Mesendoderm (in vitro differentiated cells): ENCODE measurements at regions not wholly inside any gene's neighbourhood (a gene's known extent, or its start where the extent isn't known, plus 50 kb on each side); places are given as distances from the start of the nearest gene placed in this dataset.
"Not testable (repeated sequence)": the region's sequence is repeated elsewhere in the genome, so short reads cannot be mapped to it uniquely, and the experiment has no call there.

ENCODE experiments used
- DNase-seq: peaks from one replicate; pipeline ENCODE4 v3.0.0; 2013
- H2AK5ac ChIP-seq: 2 replicates; pipeline ENCODE4 v1.6.1; 2013; ENCODE audit warnings: low read length, inconsistent platforms
- H2BK120ac ChIP-seq: 2 replicates; pipeline ENCODE4 v1.6.1; 2013; ENCODE audit warnings: low read depth, mild to moderate bottlenecking, low read length, moderate library complexity, mixed read lengths
- H2BK15ac ChIP-seq: replicated peaks from 2 replicates; pipeline ENCODE4 v1.6.1; 2013; ENCODE audit warnings: low read depth, mild to moderate bottlenecking, moderate library complexity
- H2BK5ac ChIP-seq: 2 replicates; pipeline ENCODE4 v1.6.1; 2013; ENCODE audit warnings: low read length, inconsistent platforms
- H3K18ac ChIP-seq: 2 replicates; pipeline ENCODE4 v1.6.1; 2013; ENCODE audit warnings: mild to moderate bottlenecking, low read length, mixed read lengths
- H3K23ac ChIP-seq: one replicate; pipeline ENCODE4 v1.6.1; 2013; ENCODE audit warnings: low read length
- H3K27ac ChIP-seq: 2 replicates; pipeline ENCODE4 v1.5.1; 2013; ENCODE audit warnings: low read depth, mild to moderate bottlenecking, inconsistent platforms, low read length, moderate library complexity
- H3K27me3 ChIP-seq: 2 replicates; pipeline ENCODE4 v1.6.1; 2013; ENCODE audit warnings: low read length, control low read depth, mild to moderate bottlenecking, inconsistent platforms; ENCODE audit not compliant: insufficient read depth, poor library complexity
- H3K36me3 ChIP-seq: 2 replicates; pipeline ENCODE4 v1.6.1; 2013; ENCODE audit warnings: low read length, inconsistent platforms; ENCODE audit not compliant: control insufficient read depth, insufficient read depth
- H3K4ac ChIP-seq: one replicate; pipeline ENCODE4 v1.6.1; 2013; ENCODE audit warnings: low read depth, mild to moderate bottlenecking, low read length, moderate library complexity
- H3K4me1 ChIP-seq: 2 replicates; pipeline ENCODE4 v1.6.1; 2013; ENCODE audit warnings: low read depth, low read length, inconsistent platforms; ENCODE audit not compliant: control insufficient read depth
- H3K4me2 ChIP-seq: 2 replicates; pipeline ENCODE4 v1.6.1; 2013; ENCODE audit warnings: low read length
- H3K4me3 ChIP-seq: 2 replicates; pipeline ENCODE4 v1.5.1; 2013; ENCODE audit warnings: mild to moderate bottlenecking, low read length
- H3K56ac ChIP-seq: one replicate; pipeline ENCODE4 v1.6.1; 2013; ENCODE audit warnings: low read length
- H3K79me1 ChIP-seq: 2 replicates; pipeline ENCODE4 v1.6.1; 2013; ENCODE audit warnings: low read length, inconsistent platforms
- H3K79me2 ChIP-seq: 2 replicates; pipeline ENCODE4 v1.6.1; 2013; ENCODE audit warnings: mild to moderate bottlenecking, low read length; ENCODE audit not compliant: control insufficient read depth, insufficient read depth
- H3K9ac ChIP-seq: 2 replicates; pipeline ENCODE4 v1.6.1; 2013; ENCODE audit warnings: low read length, inconsistent platforms
- H4K5ac ChIP-seq: one replicate; pipeline ENCODE4 v1.6.1; 2013; ENCODE audit warnings: low read length
- H4K8ac ChIP-seq: one replicate; pipeline ENCODE4 v1.6.1; 2013; ENCODE audit warnings: low read depth, mild to moderate bottlenecking, control low read depth, low read length, moderate library complexity
- WGBS: extraction: QIAGEN DNeasy Blood & Tissue Kit; methylation state at CpG from one replicate; pipeline ENCODE4 v1.1.7; 2013; ENCODE audit warnings: low lambda C conversion rate, missing lambda C conversion rate; ENCODE audit not compliant: insufficient coverage; ENCODE audit errors: extremely low coverage; 5-methylcytosine and 5-hydroxymethylcytosine counted together

- H3K4me3 ChIP-seq, result no peak overlapping the region
Observed at GRCh38 chr5:163321511-163321910, 115.9 kb upstream of the CCNG1 start.

GRCh38 chr5:163330723-163331668, 106.4 kb upstream of the CCNG1 start:
- Histone ChIP-seq H3K18ac (no peak overlapping the region), H3K9ac (no peak overlapping the region), H2AK5ac (no peak overlapping the region), H2BK120ac (no peak overlapping the region), H3K27me3 (no peaks in the 10 kb centered on the region), H3K79me1 (no peaks in the 10 kb centered on the region), H3K4me3 (no peak overlapping the region), H3K23ac (no peak overlapping the region), H4K5ac (no peak overlapping the region), H3K4me2 (no peak overlapping the region), H3K4me1 (no peaks in the 10 kb centered on the region), H3K56ac (no peak overlapping the region), H3K4ac (no peak overlapping the region), H3K27ac (no peak overlapping the region), H3K79me2 (no peaks in the 10 kb centered on the region), H2BK5ac (no peak overlapping the region), H3K36me3 (no peaks in the 10 kb centered on the region), H4K8ac (no peak overlapping the region), H2BK15ac (no peak overlapping the region)
- peak; percentile 13 for DNase-seq
- WGBS, result no CpG with 5 or more reads among the region's 9 CpGs

More at GRCh38 chr5:163321511-163321910, 115.9 kb upstream of the CCNG1 start:
- H3K79me2 ChIP-seq, result no peaks in the 10 kb centered on the region
- no peak overlapping the region for H4K5ac ChIP-seq
- H4K8ac ChIP-seq, result no peak overlapping the region
- H3K56ac ChIP-seq, result no peak overlapping the region
- no peak overlapping the region for H3K23ac ChIP-seq
- no peak overlapping the region for H3K27ac ChIP-seq
- H2BK120ac ChIP-seq, result no peak overlapping the region
- H3K9ac ChIP-seq, result no peak overlapping the region
- H3K79me1 ChIP-seq, result no peaks in the 10 kb centered on the region
- H3K4me1 ChIP-seq, result no peaks in the 10 kb centered on the region
- H2BK15ac ChIP-seq, result no peak overlapping the region
- H2AK5ac ChIP-seq, result no peak overlapping the region
- WGBS, result no CpG with 5 or more reads among the region's 2 CpGs
- no peak overlapping the region for H3K4ac ChIP-seq
- no peak overlapping the region for H3K18ac ChIP-seq
- no peak for DNase-seq
- H2BK5ac ChIP-seq, result no peak overlapping the region
- no peaks in the 10 kb centered on the region for H3K36me3 ChIP-seq
- H3K4me2 ChIP-seq, result no peak overlapping the region
- H3K27me3 ChIP-seq, result no peaks in the 10 kb centered on the region

GRCh38 chr5:163336074-163336473, 101.3 kb upstream of the CCNG1 start:
- H3K36me3 ChIP-seq, H3K9ac ChIP-seq, H3K18ac ChIP-seq, H2BK5ac ChIP-seq, H2BK15ac ChIP-seq, H3K79me1 ChIP-seq, H3K27ac ChIP-seq, DNase-seq, H3K56ac ChIP-seq, H3K23ac ChIP-seq, H3K4me1 ChIP-seq, H4K8ac ChIP-seq, H4K5ac ChIP-seq, H3K79me2 ChIP-seq, H3K4me2 ChIP-seq, H3K4ac ChIP-seq, H2AK5ac ChIP-seq, H3K27me3 ChIP-seq, H3K4me3 ChIP-seq, H2BK120ac ChIP-seq: not testable (repeated sequence)
- no CpG with 5 or more reads among the region's 5 CpGs for WGBS

GRCh38 chr5:163339148-163339547, 98.2 kb upstream of the CCNG1 start:
- H3K27me3 ChIP-seq, result no peaks in the 10 kb centered on the region
- no peak for DNase-seq
- no peak overlapping the region for H3K4me2 ChIP-seq
- no peak overlapping the region for H3K4me3 ChIP-seq
- no peaks in the 10 kb centered on the region for H3K36me3 ChIP-seq
- H4K8ac ChIP-seq, result no peak overlapping the region
- H2AK5ac ChIP-seq, result no peak overlapping the region
- no peaks in the 10 kb centered on the region for H3K79me1 ChIP-seq
- H3K4ac ChIP-seq, result no peak overlapping the region
- no peak overlapping the region for H3K23ac ChIP-seq
- H2BK15ac ChIP-seq, result no peak overlapping the region
- no peaks in the 10 kb centered on the region for H3K79me2 ChIP-seq
- no peaks in the 10 kb centered on the region for H3K4me1 ChIP-seq
- H3K9ac ChIP-seq, result no peak overlapping the region
- no peak overlapping the region for H3K27ac ChIP-seq
- H2BK120ac ChIP-seq, result no peak overlapping the region
- H3K18ac ChIP-seq, result no peak overlapping the region
- no peak overlapping the region for H4K5ac ChIP-seq
- WGBS, result no CpG with 5 or more reads among the region's 3 CpGs
- H3K56ac ChIP-seq, result no peak overlapping the region
- no peak overlapping the region for H2BK5ac ChIP-seq

- H3K4me3 ChIP-seq, H3K27me3 ChIP-seq: not testable (repeated sequence)
Observed at GRCh38 chr5:163340378-163340777, 97.0 kb upstream of the CCNG1 start.

More at GRCh38 chr5:163340378-163340777, 97.0 kb upstream of the CCNG1 start:
- not testable (repeated sequence) for H2AK5ac ChIP-seq, H4K5ac ChIP-seq, H3K56ac ChIP-seq, H3K4ac ChIP-seq, H2BK15ac ChIP-seq, H4K8ac ChIP-seq, H2BK120ac ChIP-seq, H3K79me2 ChIP-seq, H3K36me3 ChIP-seq, H3K79me1 ChIP-seq, H3K4me2 ChIP-seq, DNase-seq, H3K18ac ChIP-seq, H3K4me1 ChIP-seq, H2BK5ac ChIP-seq, H3K23ac ChIP-seq, H3K27ac ChIP-seq, H3K9ac ChIP-seq
- WGBS, result no CpG with 5 or more reads among the region's 6 CpGs
